GM19468 (cell line): ENCODE measurements at regions not wholly inside any gene's neighbourhood (a gene's known extent, or its start where the extent isn't known, plus 50 kb on each side); places are given as distances from the start of the nearest gene placed in this dataset.

ENCODE experiments used
- ATAC-seq: cut with Tn5 transposase; IDR thresholded peaks from one replicate; pipeline ENCODE4 v1.9.1; 2021; ENCODE audit warnings: mild to moderate bottlenecking, moderate library complexity, moderate number of reproducible peaks; ENCODE audit not compliant: unreplicated experiment; ENCODE audit errors: extremely low read depth

DNA sequence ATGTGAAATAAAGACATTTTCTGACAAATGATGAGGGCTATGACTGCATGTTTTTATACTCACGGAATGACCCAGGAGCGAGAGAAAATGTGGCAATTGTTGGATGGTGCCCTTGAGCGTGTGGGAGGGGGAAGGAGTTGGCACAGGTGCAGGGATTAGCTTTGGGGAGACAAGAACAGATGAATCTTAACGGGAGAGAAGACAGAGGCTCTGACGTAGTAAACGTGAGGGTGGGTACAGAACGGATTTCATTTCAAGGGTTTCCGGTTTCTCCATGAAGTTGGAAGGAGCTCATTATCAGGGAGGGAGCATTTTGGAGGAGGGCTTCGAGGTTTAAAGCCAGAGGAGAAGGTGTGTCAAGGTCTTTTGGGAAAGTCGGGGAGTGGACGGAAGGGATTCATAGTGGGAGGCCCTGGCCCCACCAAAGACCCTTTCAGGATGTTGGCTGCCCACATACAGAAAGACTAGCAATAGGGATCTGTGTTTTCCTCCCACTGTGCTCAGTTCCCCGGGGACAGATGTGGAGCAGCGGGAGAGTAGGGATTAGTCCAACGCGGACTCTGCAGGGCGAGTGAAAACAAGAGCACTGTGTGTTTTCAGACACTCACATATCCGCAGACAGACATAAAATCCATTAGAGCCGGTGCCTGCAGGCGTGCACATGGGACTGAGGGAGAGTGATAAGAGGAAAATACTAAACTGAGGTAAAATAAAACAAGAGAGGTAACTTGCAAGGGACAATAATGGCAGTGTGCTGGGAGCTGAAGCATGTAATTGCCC lies 584.1 kb downstream of the AJAP1 start:
- ATAC-seq: no peak

DNA sequence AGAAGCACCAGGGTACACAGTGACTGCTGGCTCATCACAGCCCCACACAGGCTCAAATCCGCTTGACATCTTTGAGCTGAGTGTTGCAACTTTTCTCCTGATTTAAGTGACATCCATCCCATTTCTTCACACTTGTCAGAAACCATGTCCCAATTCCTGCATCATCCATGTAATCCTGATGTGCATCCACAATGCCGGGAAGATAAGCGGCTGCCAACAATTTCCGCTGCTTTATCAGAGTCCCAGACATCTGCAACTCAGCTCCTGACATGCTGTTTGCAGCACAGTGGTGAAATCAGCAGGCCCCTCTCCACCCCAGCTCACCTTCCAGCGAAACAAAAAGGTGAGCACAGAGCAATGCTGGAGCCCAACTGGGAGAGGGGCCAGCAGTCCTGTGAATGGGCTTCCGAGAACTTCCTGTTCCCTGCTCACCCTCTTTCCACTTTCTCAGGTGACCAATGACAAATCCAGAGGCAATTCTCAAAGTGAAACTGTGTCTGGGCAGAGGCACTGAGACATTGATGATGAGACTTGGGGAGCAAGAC lies 581.0 kb downstream of the AJAP1 start:
- no peak for ATAC-seq

DNA sequence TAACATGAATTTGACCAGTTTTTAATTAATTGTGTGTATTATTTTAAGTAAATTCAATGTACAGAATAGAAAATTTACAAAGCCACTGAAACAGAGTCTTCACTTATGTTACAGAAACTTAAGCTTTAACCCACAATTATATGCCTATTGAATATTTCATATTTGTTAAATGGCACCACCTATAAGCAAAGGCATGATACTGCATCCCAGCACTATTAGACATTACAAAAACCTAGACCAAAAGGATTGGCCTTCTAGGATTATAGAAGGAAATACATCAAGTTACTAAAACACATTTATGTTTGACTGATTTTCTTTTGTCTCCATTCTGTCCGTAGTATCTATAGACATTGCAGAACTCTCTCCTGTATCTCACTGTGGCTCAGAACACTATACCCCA lies 578.1 kb downstream of the AJAP1 start:
- ATAC-seq: no peak

DNA sequence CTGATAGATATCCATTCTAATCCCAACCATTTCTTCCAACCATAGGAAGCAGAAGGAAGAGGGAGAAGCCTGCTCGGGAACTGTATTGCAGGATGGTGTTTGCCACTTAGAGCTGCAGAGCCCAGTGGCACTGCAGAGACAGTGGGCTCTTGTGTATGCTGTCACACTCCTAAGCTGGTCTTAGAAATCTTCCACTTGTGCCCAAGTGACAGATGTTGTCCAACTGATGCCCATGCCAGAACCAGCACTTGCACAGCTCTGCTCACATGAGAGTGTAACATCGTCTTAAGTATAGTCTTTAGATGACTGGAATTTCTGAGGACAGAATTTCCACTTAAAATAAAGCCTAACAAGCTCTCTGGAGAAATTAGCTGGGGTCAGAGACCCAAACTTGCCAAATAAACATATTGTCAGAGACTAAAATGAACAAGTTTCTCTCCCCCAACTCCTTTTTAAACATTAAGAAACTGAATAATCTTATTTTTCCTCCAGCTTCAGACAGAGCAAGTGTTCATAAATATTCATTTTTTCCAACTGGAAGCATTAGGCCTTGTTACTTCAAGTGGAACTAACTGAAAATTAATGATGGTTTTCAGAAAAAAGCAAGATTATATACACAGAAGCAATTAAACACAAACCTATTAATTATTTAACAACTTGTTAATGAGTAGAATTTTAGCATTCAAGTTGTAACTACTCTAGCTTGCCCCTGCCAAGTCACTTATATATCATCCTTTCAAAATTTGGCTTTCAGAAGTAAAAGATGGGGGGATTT lies 577.3 kb downstream of the AJAP1 start:
- ATAC-seq: no peak

DNA sequence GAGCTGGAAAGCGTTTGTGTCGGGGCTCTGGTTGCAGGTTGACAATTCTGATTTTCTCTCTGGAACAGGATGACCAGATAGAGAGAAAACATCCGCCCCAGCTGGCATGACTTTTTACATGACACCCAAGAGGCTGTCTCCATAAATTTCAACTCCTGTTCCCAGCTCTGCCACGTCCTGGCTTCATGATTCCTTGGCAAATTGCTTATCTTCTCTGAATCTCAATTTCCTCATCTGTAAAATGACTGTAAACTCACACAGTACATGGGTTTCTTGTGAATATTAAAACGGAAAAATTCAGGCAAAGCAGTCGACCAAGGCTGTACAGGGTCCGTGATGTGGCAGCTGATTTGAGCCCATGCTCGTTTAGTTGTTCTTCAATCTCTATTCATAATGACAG lies 572.7 kb downstream of the AJAP1 start:
- ATAC-seq: no peak

DNA sequence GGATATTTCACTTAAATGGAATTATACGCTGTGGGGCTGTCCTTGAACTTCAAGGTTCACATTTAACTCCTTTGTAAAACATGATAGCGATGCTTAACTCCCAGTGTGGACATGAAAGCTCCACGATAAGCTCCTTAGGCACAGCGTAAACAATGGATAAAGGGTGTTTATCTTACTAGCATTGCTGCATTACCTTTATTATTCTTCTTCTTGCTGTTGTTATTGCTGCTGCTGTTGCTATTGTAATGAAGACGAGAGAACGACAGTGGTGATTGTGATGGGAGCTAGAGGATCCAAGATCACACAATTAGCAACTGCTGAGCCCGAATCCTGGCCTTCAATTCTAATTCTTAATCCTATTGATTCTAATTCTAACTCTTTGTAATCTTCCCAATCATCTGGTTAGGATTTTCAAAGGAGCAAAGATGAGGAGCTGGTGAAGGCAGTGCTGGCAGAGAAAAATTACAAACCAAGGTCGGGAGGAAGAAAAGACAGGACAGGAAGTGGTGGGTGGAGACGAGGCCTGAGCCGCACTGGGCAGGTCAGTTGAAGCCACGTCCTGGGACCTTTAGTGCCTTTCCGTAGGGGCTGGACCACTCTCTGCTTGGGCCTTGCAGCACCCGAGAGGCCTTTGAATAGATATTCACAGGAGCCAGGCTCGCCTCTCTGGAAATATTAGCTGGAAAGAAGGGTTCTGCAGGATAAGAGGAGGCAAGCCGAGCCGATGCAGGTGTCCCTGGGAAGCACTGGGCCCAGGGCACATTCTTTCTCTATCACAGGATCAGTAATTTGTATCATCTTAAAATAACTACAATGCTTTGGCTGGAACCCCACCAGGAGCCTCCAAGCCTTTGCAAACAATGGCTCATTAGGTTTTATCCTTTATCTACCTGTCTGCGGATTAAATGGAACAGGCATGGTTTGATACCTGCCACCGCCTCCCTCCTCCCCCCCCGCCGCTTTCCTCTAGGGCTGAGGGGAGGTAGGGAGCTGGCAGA lies 571.6 kb downstream of the AJAP1 start:
- no peak for ATAC-seq

DNA sequence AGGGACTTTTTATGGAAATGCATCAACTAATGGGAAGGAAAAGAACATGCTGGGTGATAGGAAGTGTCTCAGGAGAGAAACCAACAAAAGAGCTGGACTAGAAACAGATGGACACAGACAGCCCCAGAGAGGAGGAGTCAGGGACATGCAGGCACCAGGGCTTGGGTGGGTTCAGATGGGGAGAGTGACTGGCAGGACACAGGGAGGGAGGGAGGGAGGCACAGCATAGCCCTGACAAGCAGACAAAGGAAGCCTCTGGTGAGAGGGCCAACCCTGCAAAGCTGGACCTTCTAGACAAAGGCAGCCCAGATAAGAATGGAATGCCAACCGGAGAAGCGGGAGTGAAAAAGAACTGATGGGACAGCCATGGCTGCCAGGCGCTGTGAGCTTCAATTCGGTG lies 568.8 kb downstream of the AJAP1 start:
- no peak for ATAC-seq

DNA sequence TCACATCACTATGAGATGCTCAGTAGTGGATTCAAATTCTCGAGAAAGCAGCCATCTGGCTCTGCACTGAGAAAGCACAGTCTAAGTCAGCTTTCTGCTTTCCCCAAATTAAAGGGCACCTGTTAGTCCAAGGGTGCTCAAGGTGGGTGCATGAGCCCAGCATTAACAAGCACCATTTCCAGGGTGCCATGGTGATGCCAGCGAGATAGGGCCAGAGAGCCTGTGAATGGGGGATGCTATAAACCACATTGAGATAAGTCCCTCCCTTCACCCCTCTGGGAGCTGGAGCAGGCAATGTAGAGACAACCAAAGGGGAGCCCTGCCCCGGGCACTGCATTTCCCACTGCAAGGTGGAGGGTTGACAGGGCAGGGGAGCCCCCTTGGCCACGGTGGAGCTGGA lies 568.2 kb downstream of the AJAP1 start:
- no peak for ATAC-seq

DNA sequence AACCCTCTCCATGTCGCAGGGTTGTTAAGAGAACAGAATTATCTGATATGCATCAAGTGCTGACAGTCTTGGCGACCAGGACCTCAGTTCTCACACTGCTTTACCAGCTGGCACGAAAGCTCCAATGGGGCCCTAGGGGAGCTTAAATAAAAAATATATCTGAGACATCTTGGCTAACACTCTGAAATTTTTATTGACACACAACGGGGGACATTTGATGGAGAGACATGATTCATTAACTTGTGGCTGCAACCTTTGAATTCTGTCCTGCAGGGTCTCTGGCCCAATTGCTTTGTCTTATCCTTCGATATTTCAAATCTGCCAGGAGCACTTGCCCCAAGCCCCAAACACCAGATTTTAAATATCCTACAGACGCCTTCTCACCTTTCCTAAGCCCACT lies 567.0 kb downstream of the AJAP1 start:
- ATAC-seq: no peak

DNA sequence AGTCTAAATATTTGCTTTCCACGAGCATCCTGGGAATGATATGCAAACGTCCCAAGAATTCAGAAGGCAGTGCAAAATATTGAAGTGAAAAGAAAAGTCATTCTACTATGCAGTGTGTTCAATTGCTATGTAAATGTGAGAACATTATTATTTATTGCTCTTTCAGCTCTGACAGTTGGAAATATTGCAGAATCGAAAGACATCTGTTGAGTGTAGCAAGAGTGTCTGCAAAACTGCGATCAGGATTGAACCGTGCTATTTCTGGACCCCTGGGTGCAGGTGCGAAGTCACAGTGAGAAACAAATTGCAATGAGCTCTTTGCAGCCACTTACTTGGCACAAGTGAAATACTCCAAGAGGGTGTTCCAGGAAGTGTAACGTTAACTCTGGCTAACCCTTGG lies 566.4 kb downstream of the AJAP1 start:
- ATAC-seq: no peak

DNA sequence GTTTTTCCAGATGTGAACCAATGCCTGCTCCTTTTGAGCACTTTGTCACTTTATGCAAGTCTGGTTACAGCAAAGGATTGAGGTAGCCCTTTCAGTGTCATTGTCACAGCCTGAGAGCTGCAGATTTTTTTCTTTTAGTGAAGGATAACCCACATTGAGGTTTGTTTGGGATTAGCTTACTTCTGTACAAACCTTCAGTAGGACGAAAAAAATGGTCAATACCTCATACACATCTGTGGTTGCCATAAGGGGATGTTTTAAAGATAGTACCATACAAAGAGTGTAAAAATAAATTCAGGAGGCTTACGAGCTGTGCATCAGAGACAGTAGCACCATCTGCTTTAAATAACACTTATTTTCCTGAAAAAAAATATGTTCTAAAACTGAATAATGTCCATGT lies 566.0 kb downstream of the AJAP1 start:
- ATAC-seq: no peak

DNA sequence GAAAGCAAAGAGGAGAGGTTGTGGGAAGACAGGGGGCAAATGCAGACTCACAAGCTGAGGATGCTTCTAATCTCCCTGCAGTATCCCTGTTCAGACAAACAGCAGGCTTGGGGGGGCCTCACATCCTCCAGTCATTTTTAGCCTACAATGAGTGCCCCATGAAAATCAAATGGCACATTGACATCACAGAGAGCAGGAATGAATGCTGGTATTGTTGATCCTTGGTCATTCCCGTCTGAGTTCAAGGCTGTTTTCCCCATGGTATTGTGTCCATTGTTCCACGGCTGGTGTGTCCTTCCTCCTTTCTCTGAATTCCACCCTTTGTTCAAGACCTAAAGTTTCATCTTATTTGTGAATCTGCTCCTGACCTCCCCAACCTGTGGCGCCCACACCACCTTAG lies 545.6 kb downstream of the AJAP1 start:
- no peak for ATAC-seq

DNA sequence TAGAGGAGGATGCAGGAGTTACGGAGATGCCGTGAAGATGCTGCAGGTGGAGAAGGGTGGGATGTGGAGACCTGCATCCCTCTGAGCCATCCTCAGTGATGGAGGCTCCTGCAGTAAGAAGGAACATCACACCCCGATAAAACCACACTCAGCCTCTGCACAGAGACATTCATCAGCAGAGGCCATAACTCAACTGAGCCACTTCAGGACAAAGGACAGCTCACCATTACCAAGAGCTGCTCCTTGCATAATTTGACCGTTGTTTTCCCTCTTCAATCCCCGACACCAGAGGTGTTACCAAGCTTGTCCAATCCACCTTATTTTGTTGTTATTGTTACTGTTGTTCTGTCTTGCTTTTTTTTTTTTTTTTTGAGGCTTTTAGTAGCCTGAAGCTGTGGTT lies 543.9 kb downstream of the AJAP1 start:
- no peak for ATAC-seq

DNA sequence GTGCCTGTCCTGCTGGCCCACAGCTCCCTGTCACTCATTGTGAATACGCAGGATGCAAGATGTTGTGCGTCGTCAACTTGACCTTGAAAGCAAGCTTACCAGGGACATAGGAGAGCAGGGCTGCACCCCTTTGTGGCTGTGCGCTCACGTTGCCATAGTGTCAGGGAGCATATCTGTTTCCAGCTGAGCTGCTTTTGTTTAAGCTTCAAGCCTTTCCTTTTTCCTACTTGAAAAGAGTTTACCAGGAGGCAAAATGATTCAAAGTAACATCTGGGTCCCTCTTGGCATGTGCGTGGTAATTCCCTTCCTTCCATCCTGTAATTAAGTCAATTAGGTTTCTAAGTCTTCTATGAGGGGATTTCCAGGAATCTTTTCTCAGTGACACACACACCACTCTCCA lies 537.1 kb downstream of the AJAP1 start:
- ATAC-seq: no peak

DNA sequence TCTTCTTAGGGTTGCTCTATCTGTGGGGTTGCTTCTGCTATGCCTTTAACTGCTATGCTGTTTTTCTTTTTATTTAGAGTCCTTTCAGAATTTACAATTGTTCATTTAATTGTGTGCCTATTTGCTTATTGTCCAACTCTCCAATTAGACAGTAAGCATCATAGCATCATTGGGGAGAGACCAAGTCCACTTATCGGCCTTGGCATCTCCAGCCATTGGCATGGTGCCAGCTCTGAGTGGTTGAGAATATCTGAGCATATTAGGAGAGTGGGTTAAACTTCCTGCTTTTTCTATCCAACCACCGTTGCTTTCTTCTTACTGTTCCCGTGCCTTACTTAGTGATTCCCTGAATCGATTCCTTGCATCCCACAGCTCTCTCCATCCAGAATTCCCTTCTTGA lies 535.0 kb downstream of the AJAP1 start:
- ATAC-seq: no peak

DNA sequence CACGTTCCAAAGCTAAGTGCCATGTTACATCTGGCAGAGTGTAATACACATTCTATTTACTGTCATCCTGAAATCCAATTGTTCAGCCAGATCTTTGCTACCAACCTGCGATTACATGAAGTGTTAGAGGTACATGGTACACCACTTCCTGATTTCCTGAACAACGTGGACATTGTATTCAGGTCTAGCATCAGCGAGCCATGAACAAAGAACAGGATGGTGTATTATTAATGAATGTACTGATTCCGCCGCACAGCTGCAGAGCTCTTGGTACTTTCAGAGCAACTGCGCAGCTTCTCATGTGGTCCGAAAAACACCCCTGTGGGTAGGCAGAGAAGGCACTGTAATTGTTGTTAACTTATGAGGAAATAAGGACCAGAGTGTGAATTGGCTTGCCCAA lies 511.4 kb downstream of the AJAP1 start:
- ATAC-seq: no peak

DNA sequence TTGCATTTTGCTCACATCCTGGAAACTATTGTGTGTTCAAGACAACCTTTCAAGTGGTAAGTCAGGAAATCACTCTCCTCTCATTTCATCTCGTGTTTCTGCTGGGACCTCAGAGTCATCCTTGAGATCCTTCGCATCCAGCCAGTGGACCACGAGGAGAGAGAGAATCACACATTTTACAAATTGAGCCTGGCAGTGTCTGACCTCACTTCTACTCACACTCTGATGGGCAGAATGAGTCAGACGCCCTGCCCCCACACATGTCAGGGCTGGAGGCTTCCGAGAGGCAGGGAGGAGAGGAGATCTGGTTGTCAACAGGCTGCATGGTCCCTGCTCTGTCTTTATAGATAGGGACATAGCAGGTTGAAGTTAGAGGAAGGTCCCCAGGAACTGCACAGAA lies 509.7 kb downstream of the AJAP1 start:
- ATAC-seq: no peak

DNA sequence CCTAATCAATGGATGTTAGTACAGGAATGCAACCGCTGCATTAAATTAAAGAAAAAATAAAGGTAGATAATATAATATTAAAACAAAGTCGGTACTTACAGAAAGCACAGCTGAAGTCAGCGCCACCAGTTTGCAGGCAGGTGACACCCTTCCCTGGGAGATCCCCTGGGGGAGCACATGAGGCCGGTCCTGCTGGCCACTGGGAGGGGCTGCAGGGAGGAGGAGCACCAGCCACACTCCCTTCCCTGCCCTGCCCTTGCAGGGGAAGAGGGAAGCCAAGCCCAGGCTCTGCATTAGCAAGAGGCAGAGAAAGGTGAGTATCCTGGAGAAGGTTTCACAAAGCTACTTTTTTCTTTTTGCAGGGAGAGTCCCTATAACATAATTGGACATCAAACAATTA lies 507.0 kb downstream of the AJAP1 start:
- no peak for ATAC-seq

DNA sequence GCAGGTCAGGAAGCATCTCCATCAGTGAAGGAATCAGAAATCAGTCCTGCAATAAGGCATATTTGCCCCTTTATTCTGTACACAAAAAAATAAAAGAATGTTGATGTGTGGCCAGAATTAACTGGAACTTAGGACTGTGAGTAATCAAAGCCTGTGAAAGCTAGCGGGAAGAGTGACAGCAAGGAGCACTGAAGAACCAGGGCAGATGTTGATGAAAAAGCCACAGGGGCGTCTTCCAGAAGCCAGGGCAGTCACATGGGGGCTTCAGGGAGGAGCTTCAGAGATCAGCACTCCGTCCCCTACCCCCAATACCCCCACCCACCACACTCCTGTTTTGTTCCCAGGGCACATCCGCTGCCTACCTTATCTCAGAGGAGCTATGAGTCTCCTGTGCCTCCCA lies 502.8 kb downstream of the AJAP1 start:
- no peak for ATAC-seq

DNA sequence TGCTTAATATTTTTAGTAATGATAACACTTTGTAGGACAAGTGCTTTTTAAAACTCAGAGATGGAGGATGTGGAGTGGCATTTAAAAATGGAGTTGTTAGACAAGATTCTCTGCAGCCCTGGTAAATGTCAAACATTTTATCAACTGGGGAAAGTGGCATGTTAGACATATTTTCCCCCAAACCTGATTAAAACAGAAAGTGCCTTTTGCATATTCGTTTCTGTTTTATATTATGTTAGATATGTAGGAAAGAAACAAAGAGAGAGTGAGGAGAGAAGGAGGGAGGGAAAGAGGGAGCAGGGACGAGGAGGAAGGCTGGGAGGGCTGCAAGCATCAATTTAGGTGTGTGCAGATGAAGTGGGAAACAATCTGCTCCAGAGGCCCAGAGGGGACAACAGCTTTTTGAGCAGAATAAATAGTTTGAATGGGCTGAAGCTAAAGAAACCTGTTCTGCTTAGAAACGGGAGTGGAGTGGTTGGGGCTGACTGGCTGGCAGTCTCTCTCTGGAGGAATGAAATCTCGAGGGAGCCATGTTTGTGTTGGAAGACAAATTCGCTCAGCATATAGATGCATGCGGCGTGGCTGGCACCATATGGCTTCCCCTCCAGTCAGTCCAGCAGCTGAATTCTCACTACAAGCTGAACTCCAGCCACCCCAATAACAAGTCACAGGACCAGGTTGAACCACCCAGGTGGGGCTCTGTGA lies 502.2 kb downstream of the AJAP1 start:
- no peak for ATAC-seq
